MCF 10A (cell line): ENCODE measurements at regions not wholly inside any gene's neighbourhood (a gene's known extent, or its start where the extent isn't known, plus 50 kb on each side); places are given as distances from the start of the nearest gene placed in this dataset.
A peak's percentile ranks its signal among the peaks of the same experiment; 100 is the strongest.
"Not testable (repeated sequence)": the region's sequence is repeated elsewhere in the genome, so short reads cannot be mapped to it uniquely, and the experiment has no call there.

Experiments
- BruUV-seq: library from RNA; stranded (reverse); fragments of 400-500 nt; replicated peaks from 2 replicates; lab custom pipeline; 2021; lab: Mats Ljungman, UMichigan
- CTCF ChIA-PET: fragments of 300-600 bp; sonication (Branson Sonifier 250); formaldehyde crosslinking; extraction: SDS; loops from one replicate; lab custom pipeline; 2021; ENCODE audit warnings: antibody characterized with exemption, inconsistent platforms; lab: Yijun Ruan, JAX
- POLR2A ChIA-PET: fragments of 300-600, 350-650 bp; sonication (Branson Sonifier 250); formaldehyde crosslinking; extraction: SDS; loops from one replicate; lab custom pipeline; 2020; ENCODE audit warnings: antibody characterized with exemption, inconsistent platforms; lab: Yijun Ruan, JAX
- DNase-seq: peaks from one replicate; pipeline ENCODE4 v3.0.0-alpha.2; 2018; ENCODE audit not compliant: unreplicated experiment
- H3K27ac Mint-ChIP-seq: one replicate; pipeline ENCODE4 v1.8.0; 2022; ENCODE audit warnings: mild to moderate bottlenecking, low read depth, mixed read lengths; ENCODE audit not compliant: unreplicated experiment
- H3K27me3 Mint-ChIP-seq: one replicate; pipeline ENCODE4 v1.8.0; 2022; ENCODE audit warnings: mixed read lengths; ENCODE audit not compliant: insufficient read depth, unreplicated experiment
- H3K36me3 Mint-ChIP-seq: one replicate; pipeline ENCODE4 v1.8.0; 2022; ENCODE audit warnings: mild to moderate bottlenecking, moderate library complexity, mixed read lengths; ENCODE audit not compliant: insufficient read depth, unreplicated experiment
- H3K4me1 Mint-ChIP-seq: one replicate; pipeline ENCODE4 v1.8.0; 2022; ENCODE audit warnings: mixed read lengths; ENCODE audit not compliant: insufficient read depth, unreplicated experiment
- H3K4me3 Mint-ChIP-seq: one replicate; pipeline ENCODE4 v1.8.0; 2022; ENCODE audit warnings: mild to moderate bottlenecking, moderate library complexity, mixed read lengths; ENCODE audit not compliant: unreplicated experiment
- H3K9me3 Mint-ChIP-seq: one replicate; pipeline ENCODE4 v1.8.0; 2022; ENCODE audit warnings: mixed read lengths; ENCODE audit not compliant: unreplicated experiment
- CTCF ChIP-seq: fragments of 200-600 bp; IDR thresholded peaks from one replicate; pipeline ENCODE4 v1.8.0; 2022; ENCODE audit warnings: antibody characterized with exemption, mild to moderate bottlenecking; ENCODE audit not compliant: unreplicated experiment
- intact Hi-C: fragments of 100-400 bp; cut with micrococcal nuclease; formaldehyde crosslinking; loops from 2 replicates; pipeline ENCODE4 v1.14.1; 2022

GRCh38 chr4:27692868-27693634 lies 832.4 kb downstream of the STIM2 start:
- no peak overlapping the region for H3K27ac Mint-ChIP-seq
- POLR2A ChIA-PET: no interaction called here
- CTCF ChIA-PET: interaction anchor here (0.6 to 3.6 kb wide), 5 partner anchors 9 to 1220 kb away, joined by 3 to 34 read pairs (median 3); no protein-coding TSS in a partner anchor
- DNase-seq: no peak
- H3K4me3 Mint-ChIP-seq: no peak overlapping the region
- no peaks in the 10 kb centered on the region for H3K27me3 Mint-ChIP-seq
- no TSS peak for BruUV-seq
- no peak for TF ChIP-seq CTCF
- H3K36me3 Mint-ChIP-seq: no peaks in the 10 kb centered on the region
- intact Hi-C loops: loop anchor here (1.0 kb wide), 1 partner anchor 168 kb away; no protein-coding TSS in a partner anchor
- peaks cover 5% of the 10 kb centered on the region for H3K4me1 Mint-ChIP-seq
- H3K9me3 Mint-ChIP-seq: no peaks in the 10 kb centered on the region

DNA sequence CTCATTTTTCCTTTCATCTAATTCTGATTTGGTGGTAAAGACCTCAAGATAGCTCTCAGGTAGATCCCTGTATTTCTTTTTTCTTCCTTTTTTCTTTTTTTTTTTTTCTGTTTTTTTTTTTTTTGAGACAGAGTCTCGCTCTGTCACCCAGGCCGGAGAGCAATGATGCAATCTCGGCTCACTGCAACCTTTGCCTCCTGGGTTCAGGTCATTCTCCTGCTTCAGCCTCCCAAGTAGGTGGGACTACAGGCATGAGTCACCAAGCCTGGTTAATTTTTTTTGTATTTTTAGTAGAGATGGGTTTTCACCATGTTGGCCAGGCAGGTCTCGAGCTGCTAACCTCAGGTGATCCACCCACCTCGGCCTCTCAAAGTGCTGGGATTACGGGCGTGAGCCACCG lies 835.6 kb downstream of the STIM2 start:
- H3K27ac Mint-ChIP-seq, H3K27me3 Mint-ChIP-seq, POLR2A ChIA-PET, H3K36me3 Mint-ChIP-seq, intact Hi-C loops, H3K9me3 Mint-ChIP-seq, H3K4me3 Mint-ChIP-seq, CTCF ChIA-PET, BruUV-seq, H3K4me1 Mint-ChIP-seq: not testable (repeated sequence)
- peak; percentile 22 for DNase-seq

DNA sequence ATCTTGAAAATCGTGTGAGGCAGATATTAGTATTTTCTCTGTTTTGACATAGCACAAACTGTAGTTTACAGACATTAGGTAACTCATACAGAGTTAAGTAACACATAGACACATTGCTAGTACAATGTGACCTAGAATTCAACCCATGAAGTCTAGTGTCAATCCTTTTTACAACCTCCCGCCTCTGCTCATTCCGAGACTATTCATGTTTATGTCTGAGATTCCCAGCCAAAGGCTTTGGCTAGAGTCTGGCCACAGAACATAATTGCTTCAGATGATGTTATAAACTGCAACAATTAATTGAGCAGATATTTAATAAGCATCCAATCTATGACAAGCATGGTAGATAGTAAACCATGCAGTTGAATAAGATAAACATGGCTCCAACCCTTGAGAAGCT lies 841.0 kb downstream of the STIM2 start:
- no peak for DNase-seq
- intact Hi-C loops: no loop called here
- TF ChIP-seq CTCF: no peak
- CTCF ChIA-PET: interaction anchor here (1.2 kb wide), 1 partner anchor 9 kb away, joined by 3 read pairs; no protein-coding TSS in a partner anchor
- H3K4me3 Mint-ChIP-seq: no peak overlapping the region
- BruUV-seq: no TSS peak
- peaks cover 11% of the 10 kb centered on the region for H3K4me1 Mint-ChIP-seq
- H3K9me3 Mint-ChIP-seq: no peaks in the 10 kb centered on the region
- POLR2A ChIA-PET: no interaction called here
- no peaks in the 10 kb centered on the region for H3K36me3 Mint-ChIP-seq
- H3K27me3 Mint-ChIP-seq: no peaks in the 10 kb centered on the region
- H3K27ac Mint-ChIP-seq: no peak overlapping the region

DNA sequence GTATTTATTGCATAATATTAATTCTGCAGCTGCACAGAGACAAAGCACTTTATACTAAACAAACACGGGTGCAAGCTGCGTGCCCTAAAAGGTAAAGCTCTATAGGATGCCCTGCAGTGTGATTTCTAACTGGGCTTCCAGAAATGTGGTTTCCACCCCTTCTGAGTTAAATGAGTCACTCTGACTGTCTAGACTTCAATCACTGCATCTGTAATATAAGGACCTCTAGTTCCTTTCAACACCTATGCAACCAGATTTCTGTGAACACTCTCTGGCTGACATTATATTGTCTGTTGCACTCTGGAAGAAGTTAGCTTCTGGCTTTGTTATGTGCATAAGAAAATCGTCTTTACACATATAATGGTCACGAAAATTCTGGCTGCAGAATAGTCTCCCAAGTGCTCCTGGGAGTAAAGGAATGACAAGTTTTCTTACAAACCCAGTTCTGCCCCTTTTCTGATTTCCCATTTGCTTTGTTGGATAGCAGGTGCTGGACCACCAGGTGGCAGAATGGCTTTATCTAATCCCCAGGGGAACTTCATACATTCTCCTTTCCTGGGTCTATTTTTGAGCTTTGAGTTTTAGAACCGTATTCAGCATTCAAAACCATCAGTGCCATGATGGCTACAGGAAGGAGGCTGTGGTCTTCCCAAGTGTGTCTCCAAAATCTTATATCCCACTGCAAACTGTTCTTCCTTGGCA lies 842.2 kb downstream of the STIM2 start:
- ChIA-PET CTCF (interaction anchor here (0.6 to 1.2 kb wide), 4 partner anchors 9 to 600 kb away, joined by 3 to 8 read pairs (median 4); no protein-coding TSS in a partner anchor), POLR2A (no interaction called here)
- intact Hi-C loops: no loop called here
- TF ChIP-seq CTCF: no peak
- Mint-ChIP-seq H3K4me1 (peaks cover 11% of the 10 kb centered on the region), H3K4me3 (no peak overlapping the region), H3K27ac (no peak overlapping the region), H3K36me3 (no peaks in the 10 kb centered on the region), H3K9me3 (no peaks in the 10 kb centered on the region), H3K27me3 (no peaks in the 10 kb centered on the region)
- peak; percentile 59 for DNase-seq
- no TSS peak for BruUV-seq
